ENCODE measurements at regions not wholly inside any gene's neighbourhood (a gene's known extent, or its start where the extent isn't known, plus 50 kb on each side); places are given as distances from the start of the nearest gene placed in this dataset.

GRCh38 chr2:120897399-120897798, 161.7 kb downstream of the GLI2 start:
- no peak overlapping the region for H3K4me3 ChIP-seq (ENCODE audit: low read depth, low read length)
- TF ChIP-seq CTCF (conservative IDR thresholded peaks at IDR 0.05; ENCODE audit: low read depth, low read length): no peak
- no peak for DNase-seq (ENCODE audit: low read depth)

DNA sequence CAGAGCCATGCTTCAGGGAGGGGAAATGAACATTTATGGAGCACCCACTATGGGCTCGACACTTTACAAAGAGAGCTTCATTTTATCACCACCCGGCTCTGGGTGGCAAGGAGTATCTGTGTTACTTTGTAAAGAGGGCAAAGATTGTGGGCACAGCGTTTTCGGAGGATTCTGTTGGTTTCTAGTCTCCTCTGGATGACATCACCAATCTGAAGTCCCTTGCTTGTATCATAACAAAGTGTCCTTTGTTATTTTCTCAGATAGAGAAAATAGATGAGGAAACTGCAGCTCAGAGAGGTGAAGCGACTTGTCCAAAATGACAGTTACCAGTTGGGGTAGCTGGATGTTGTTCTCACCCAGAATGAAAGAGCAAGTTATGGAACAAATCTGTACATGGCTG, 162.8 kb downstream of the GLI2 start:
- no peak overlapping the region for H3K4me3 ChIP-seq (ENCODE audit: low read depth, low read length)
- DNase-seq (ENCODE audit: low read depth): no peak
- no peak for TF ChIP-seq CTCF (conservative IDR thresholded peaks at IDR 0.05; ENCODE audit: low read depth, low read length)

DNA sequence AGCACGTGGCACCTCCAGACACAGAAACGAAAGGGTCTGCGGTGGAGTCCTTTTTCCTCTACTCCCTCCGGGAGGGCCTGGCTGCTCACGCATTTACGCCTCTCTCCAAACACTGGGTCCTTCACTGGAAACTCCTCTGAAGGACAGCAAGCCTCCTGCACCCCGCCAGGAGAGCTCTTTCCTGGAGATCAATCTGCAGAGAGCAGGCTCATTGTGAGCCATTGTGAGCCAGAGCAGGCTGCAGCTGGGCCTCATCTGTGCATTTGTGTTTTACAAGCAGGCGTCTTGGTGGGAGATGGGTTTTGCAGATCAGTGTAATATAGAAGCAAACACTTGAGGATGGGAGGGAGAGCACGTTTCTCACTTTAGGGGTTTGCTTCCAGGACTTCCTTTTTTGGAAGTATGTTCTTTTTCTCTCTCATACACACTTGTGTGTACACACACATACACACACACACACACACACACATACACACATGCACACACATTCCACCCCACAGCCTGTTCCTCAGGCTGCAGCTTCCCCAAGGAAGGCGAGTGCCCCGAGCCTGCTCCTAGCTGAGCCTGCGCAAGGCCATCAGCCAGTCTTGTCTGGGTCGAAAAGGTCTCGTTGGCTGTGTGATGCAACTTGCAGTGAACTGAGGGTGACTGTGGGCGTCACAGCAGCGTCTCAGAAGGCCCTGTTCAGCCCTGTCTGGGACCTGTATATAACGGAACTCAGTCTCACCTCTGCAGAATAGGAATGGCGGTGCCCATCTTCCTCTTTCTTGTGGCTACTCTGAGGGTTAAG, 163.5 kb downstream of the GLI2 start:
- DNase-seq (ENCODE audit: low read depth): no peak
- TF ChIP-seq CTCF (conservative IDR thresholded peaks at IDR 0.05; ENCODE audit: low read depth, low read length): no peak
- H3K4me3 ChIP-seq (ENCODE audit: low read depth, low read length): no peak overlapping the region

GRCh38 chr2:120899771-120900170, 164.1 kb downstream of the GLI2 start:
- no peak overlapping the region for H3K4me3 ChIP-seq (ENCODE audit: low read depth, low read length)
- no peak for TF ChIP-seq CTCF (conservative IDR thresholded peaks at IDR 0.05; ENCODE audit: low read depth, low read length)
- no peak for DNase-seq (ENCODE audit: low read depth)

- DNase-seq (ENCODE audit: low read depth): no peak
- no peak overlapping the region for H3K4me3 ChIP-seq (ENCODE audit: low read depth, low read length)
- no peak for TF ChIP-seq CTCF (conservative IDR thresholded peaks at IDR 0.05; ENCODE audit: low read depth, low read length)
These were observed 165.5 kb downstream of the GLI2 start for GRCh38 chr2:120901201-120901600.

DNA sequence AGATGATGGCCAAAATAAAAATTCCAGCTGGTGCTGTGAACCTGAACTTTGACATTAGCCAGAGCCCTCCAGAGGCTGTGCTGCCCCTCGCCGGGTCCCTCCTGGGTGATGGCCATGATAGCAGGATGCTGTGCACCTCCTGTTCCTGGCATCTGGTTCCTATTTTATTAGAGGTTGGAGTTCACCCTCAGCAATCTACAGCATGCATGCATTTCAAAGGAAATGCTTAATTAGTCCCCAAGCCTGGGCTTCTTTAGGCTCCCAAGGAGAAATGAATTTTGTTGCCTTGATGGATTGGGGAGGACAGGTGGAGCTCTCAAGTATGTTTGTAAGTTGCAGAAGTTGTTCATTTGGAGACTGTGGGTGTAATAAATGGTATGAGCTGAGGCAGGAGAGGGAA, 166.9 kb downstream of the GLI2 start:
- TF ChIP-seq CTCF (conservative IDR thresholded peaks at IDR 0.05; ENCODE audit: low read depth, low read length): no peak
- no peak for DNase-seq (ENCODE audit: low read depth)
- H3K4me3 ChIP-seq (ENCODE audit: low read depth, low read length): no peak overlapping the region

DNA sequence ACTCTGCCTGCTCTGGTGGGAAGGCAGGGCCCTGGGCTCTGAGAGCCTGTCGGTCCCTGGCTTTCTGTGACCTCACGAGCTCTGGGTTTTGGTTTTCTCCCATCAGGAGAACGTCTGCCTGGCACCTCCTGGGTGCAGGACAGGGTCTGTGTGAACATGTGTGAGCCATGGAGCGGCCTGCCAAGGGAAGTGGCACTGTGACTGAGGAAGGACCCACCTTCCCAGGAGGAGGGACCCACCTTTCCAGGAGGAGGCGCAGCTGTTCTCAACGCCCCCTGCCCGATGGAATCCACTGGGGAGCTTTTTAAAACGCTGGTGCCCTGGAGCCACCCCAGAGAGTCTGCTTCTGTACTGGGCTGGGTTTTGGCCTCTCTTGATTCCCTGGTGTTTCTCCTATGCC, 168.7 kb downstream of the GLI2 start:
- no peak overlapping the region for H3K4me3 ChIP-seq (ENCODE audit: low read depth, low read length)
- DNase-seq (ENCODE audit: low read depth): no peak
- no peak for TF ChIP-seq CTCF (conservative IDR thresholded peaks at IDR 0.05; ENCODE audit: low read depth, low read length)

Data from epithelial cell of proximal tubule (primary cell).